SH-SY5Y (cell line): ENCODE measurements at regions not wholly inside any gene's neighbourhood (a gene's known extent, or its start where the extent isn't known, plus 50 kb on each side); places are given as distances from the start of the nearest gene placed in this dataset.

Experiments
- GATA2 ChIP-seq: IDR thresholded peaks from 2 replicates; pipeline ENCODE4 v1.6.1; 2011; ENCODE audit warnings: mild to moderate bottlenecking, low read depth, low read length
- GATA3 ChIP-seq: IDR thresholded peaks from 2 replicates; pipeline ENCODE4 v1.6.1; 2011; ENCODE audit warnings: low read depth, mild to moderate bottlenecking, low read length, moderate library complexity

GRCh38 chr10:59109826-59110225 lies 66.6 kb upstream of the PHYHIPL start:
- TF ChIP-seq GATA2 (no peak; the same call in 1 of the 2 replicates), GATA3 (no peak)
